Thyroid gland (tissue), 4 donors: ENCODE measurements at regions not wholly inside any gene's neighbourhood (a gene's known extent, or its start where the extent isn't known, plus 50 kb on each side); places are given as distances from the start of the nearest gene placed in this dataset.

ENCODE experiments used
- POLR2A ChIP-seq, 2 donors: fragments of 450-650 bp; IDR thresholded peaks; one replicate each; pipeline ENCODE4 v1.6.1; 2017; ENCODE audit warnings: antibody characterized with exemption in 2 of 2, mild to moderate bottlenecking in 2 of 2, moderate library complexity in 1 of 2
- TF ChIP-seq, protein P1 (sequence below), 6 experiments: fragments of 200-600 bp in 3 of 6; fragments of 450-650 bp in 3 of 6; sonication (generic) in 3 of 6; IDR thresholded peaks; one replicate each; pipeline ENCODE4 v1.5.1; 2016 to 2019; ENCODE audit warnings: antibody characterized with exemption in 6 of 6, mild to moderate bottlenecking in 2 of 6, inconsistent platforms in 1 of 6, moderate library complexity in 1 of 6

DNA sequence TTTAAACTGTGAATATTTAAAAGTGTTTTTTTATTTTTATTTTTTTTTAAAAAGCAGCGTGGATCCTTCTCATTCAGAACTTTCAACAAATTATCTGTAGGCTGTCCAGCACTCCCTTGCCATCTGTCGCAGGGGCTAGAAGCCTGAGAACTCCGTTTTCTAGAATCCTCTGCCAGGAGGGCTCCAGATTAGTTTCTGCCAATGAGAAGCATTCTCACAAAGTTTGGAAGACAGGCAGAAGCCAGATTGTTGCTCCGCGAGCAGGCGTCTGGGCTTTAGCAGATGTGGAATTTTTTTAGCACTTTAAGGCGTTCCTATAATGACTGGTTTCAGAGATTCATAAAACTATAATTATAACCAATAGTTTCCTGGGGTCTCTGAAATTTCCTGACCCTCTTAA, 220.9 kb upstream of the KIAA1217 start:
- TF ChIP-seq, protein P1, sequence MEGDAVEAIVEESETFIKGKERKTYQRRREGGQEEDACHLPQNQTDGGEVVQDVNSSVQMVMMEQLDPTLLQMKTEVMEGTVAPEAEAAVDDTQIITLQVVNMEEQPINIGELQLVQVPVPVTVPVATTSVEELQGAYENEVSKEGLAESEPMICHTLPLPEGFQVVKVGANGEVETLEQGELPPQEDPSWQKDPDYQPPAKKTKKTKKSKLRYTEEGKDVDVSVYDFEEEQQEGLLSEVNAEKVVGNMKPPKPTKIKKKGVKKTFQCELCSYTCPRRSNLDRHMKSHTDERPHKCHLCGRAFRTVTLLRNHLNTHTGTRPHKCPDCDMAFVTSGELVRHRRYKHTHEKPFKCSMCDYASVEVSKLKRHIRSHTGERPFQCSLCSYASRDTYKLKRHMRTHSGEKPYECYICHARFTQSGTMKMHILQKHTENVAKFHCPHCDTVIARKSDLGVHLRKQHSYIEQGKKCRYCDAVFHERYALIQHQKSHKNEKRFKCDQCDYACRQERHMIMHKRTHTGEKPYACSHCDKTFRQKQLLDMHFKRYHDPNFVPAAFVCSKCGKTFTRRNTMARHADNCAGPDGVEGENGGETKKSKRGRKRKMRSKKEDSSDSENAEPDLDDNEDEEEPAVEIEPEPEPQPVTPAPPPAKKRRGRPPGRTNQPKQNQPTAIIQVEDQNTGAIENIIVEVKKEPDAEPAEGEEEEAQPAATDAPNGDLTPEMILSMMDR (IDR thresholded peaks at IDR 0.05) = no peak
- no peak for TF ChIP-seq POLR2A (IDR thresholded peaks at IDR 0.05)
